Brain microvascular endothelial cell (primary cell): ENCODE measurements at regions not wholly inside any gene's neighbourhood (a gene's known extent, or its start where the extent isn't known, plus 50 kb on each side); places are given as distances from the start of the nearest gene placed in this dataset.

Experiments
- DNase-seq: peaks from one replicate; pipeline ENCODE4 v3.0.0-alpha.2; 2020
- H3K27ac ChIP-seq: fragments of 250-450 bp; sonication (Bioruptor Pico); 2 replicates; pipeline ENCODE4 v1.5.1; 2020; ENCODE audit warnings: mild to moderate bottlenecking, moderate library complexity
- H3K27me3 ChIP-seq: fragments of 250-450 bp; sonication (Bioruptor Pico); replicated peaks from 2 replicates; pipeline ENCODE4 v1.5.1; 2020; ENCODE audit warnings: mild to moderate bottlenecking
- H3K36me3 ChIP-seq: fragments of 250-450 bp; sonication (Bioruptor Pico); replicated peaks from 2 replicates; pipeline ENCODE4 v1.5.1; 2020; ENCODE audit warnings: mild to moderate bottlenecking
- H3K4me3 ChIP-seq: 2 replicates; pipeline ENCODE4 v1.5.1; 2011; ENCODE audit warnings: low read depth, mild to moderate bottlenecking, control low read depth, low read length, moderate library complexity
- CTCF ChIP-seq: IDR thresholded peaks from 2 replicates; pipeline ENCODE4 v1.5.1; 2011; ENCODE audit warnings: low read depth, mild to moderate bottlenecking, moderate library complexity, low read length, control low read depth, inconsistent platforms; ENCODE audit errors: missing control alignments
- in situ Hi-C: cut with HindIII; loops from 2 replicates; pipeline ENCODE4 v1.10.0; 2017; ENCODE audit warnings: low sequenced_read_pairs, low pct_ligation_motif_present

DNA sequence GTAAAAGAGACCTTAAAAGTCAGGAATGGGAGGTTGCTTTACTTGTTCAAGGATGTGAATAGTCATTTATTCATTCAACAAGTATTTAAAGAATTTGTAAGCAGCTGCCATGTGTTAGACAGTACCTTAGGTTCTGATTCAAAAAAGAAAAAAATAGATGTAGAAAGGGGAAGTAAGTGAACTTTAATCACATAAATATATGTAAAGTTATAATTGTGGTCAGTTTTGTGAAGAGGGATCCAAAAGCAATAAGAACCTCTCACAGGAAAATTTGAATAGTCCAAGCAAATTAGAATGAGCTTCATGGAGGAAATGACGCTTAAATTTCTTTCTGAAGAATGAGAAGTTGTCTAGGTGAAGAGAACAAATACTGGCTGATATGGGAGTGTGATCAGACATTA is 596.1 kb upstream of the CITED2 start:
- Histone ChIP-seq H3K36me3 (no peaks in the 10 kb centered on the region), H3K27ac (no peak overlapping the region), H3K4me3 (no peak overlapping the region), H3K27me3 (no peaks in the 10 kb centered on the region)
- TF ChIP-seq CTCF = no peak
- in situ Hi-C loops = no loop called here
- DNase-seq = no peak

- H3K27me3 ChIP-seq = no peaks in the 10 kb centered on the region
- no peak for TF ChIP-seq CTCF
- no peak overlapping the region for H3K27ac ChIP-seq
- no peak overlapping the region for H3K4me3 ChIP-seq
- in situ Hi-C loops = no loop called here
- H3K36me3 ChIP-seq = no peaks in the 10 kb centered on the region
- DNase-seq = no peak
Measured at GRCh38 chr6:139967497-139967896, 593.0 kb upstream of the CITED2 start.

- TF ChIP-seq CTCF = no peak
- no peaks in the 10 kb centered on the region for H3K36me3 ChIP-seq
- no peaks in the 10 kb centered on the region for H3K27me3 ChIP-seq
- H3K4me3 ChIP-seq = no peak overlapping the region
- H3K27ac ChIP-seq = no peak overlapping the region
- no peak for DNase-seq
- in situ Hi-C loops = no loop called here
Measured at GRCh38 chr6:139965393-139965792, 590.9 kb upstream of the CITED2 start.

GRCh38 chr6:139964737-139965136 is 590.3 kb upstream of the CITED2 start:
- no peak for TF ChIP-seq CTCF
- H3K27ac ChIP-seq = no peak overlapping the region
- H3K4me3 ChIP-seq = no peak overlapping the region
- H3K27me3 ChIP-seq = no peaks in the 10 kb centered on the region
- no peak for DNase-seq
- no peaks in the 10 kb centered on the region for H3K36me3 ChIP-seq
- in situ Hi-C loops = no loop called here

- in situ Hi-C loops = no loop called here
- H3K4me3 ChIP-seq = no peak overlapping the region
- H3K36me3 ChIP-seq = no peaks in the 10 kb centered on the region
- DNase-seq = no peak
- H3K27ac ChIP-seq = no peak overlapping the region
- no peak for TF ChIP-seq CTCF
- H3K27me3 ChIP-seq = no peaks in the 10 kb centered on the region
Measured at GRCh38 chr6:139962654-139963347, 588.4 kb upstream of the CITED2 start.

DNA sequence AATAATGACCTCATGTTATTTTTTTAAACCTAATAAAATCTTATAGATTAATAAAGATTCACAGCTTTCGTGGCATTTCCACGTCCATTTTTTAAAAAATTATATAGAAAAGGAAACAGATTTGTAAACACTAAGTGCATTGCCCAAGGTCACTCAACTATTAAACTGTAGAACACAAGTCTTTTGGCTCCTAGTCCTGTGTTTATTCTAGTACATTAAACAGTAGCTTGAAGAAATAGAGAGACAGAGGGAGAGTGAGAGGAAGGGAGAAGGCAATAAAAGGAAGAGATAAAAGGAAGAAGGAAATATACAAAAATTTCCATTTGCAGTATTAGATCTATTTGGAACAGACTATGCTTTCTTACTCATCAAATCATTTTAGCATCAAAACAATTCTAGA is 586.7 kb upstream of the CITED2 start:
- DNase-seq = no peak
- in situ Hi-C loops = no loop called here
- TF ChIP-seq CTCF = no peak
- no peak overlapping the region for H3K4me3 ChIP-seq
- no peaks in the 10 kb centered on the region for H3K36me3 ChIP-seq
- H3K27me3 ChIP-seq = no peaks in the 10 kb centered on the region
- H3K27ac ChIP-seq = no peak overlapping the region
